ENCODE measurements at regions not wholly inside any gene's neighbourhood (a gene's known extent, or its start where the extent isn't known, plus 50 kb on each side); places are given as distances from the start of the nearest gene placed in this dataset.

DNA sequence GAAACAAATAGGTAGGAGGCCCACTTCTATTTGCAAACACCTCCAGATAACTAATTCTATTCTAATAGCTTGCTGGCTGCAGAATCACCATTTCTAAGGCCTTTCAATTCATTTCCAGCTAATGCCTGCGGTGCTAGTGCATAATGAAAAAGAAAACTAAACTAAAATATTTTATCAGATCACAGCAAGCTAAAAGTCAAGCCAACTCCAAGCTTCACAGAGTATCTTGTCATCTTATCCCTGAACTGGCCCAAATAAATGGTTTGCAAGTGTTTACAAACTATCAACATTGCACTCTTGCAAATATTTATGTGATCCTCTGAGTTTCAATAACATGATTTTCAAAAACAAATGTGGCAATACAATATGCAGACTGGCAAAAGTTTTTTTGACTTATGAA, 166.0 kb downstream of the IPMK start:
- TF ChIP-seq CTCF (IDR thresholded peaks at IDR 0.05) (no peak), EZH2 (IDR thresholded peaks at IDR 0.05; ENCODE audit: borderline replicate concordance, insufficient read depth, low read depth, low read length, poor library complexity, severe bottlenecking) (no peak)
